ENCODE measurements at regions not wholly inside any gene's neighbourhood (a gene's known extent, or its start where the extent isn't known, plus 50 kb on each side); places are given as distances from the start of the nearest gene placed in this dataset.

- FAIRE-seq (no peak), DNase-seq (ENCODE audit: insufficient read length, low spot score) (no peak)
- TF ChIP-seq PAX5 (IDR thresholded peaks at IDR 0.05; ENCODE audit: insufficient read depth, low read length, severe bottlenecking) (no peak), POLR2A (IDR thresholded peaks at IDR 0.05; ENCODE audit: low read depth, low read length) (no peak), TAF1 (IDR thresholded peaks at IDR 0.05; ENCODE audit: low read depth, low read length) (no peak), POLR2AphosphoS5 (IDR thresholded peaks at IDR 0.05; ENCODE audit: low read depth, low read length) (no peak), POU2F2 (IDR thresholded peaks at IDR 0.05; ENCODE audit: low read depth, low read length) (no peak), SPI1 (IDR thresholded peaks at IDR 0.05; ENCODE audit: low read depth, low read length) (no peak)
Measured at GRCh38 chr12:78628491-78629100, 236.0 kb upstream of the SYT1 start.

DNA sequence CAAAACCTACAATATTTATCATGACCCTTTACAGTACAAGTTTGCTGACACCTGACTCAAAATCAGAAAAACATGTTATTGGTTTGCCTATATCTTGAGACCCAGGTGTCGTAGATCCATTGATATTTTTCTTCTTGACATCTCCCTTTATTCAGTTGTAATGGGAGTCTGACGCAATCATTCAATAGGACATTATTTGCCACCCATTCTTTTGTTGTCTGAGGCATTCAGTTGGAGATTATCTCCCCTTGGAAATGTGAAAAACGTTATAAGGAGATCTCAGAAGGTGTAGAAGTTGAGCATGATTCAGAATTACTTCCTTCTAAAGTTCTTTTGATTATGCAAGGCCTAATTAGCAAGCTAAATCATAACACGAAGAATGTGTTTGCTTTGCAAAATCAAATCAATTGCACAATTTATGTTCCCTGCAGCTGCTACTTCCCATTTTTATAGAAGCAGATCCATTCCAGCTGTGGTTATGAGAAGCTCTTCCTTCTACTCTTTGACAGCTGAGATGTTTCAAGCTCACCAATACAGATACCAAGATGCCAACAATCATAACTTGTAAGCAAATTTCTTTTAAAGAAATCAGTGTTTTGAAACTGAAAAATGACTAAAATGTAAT lies 228.2 kb upstream of the SYT1 start:
- FAIRE-seq (no peak), DNase-seq (ENCODE audit: insufficient read length, low spot score) (no peak)
- no peak for TF ChIP-seq TAF1 (IDR thresholded peaks at IDR 0.05; ENCODE audit: low read depth, low read length)
- no peak for TF ChIP-seq POLR2AphosphoS5 (IDR thresholded peaks at IDR 0.05; ENCODE audit: low read depth, low read length)
- TF ChIP-seq SPI1 (IDR thresholded peaks at IDR 0.05; ENCODE audit: low read depth, low read length): no peak
- TF ChIP-seq PAX5 (IDR thresholded peaks at IDR 0.05; ENCODE audit: insufficient read depth, low read length, severe bottlenecking): no peak
- no peak for TF ChIP-seq POU2F2 (IDR thresholded peaks at IDR 0.05; ENCODE audit: low read depth, low read length)
- no peak for TF ChIP-seq POLR2A (IDR thresholded peaks at IDR 0.05; ENCODE audit: low read depth, low read length)

- TF ChIP-seq POLR2A (IDR thresholded peaks at IDR 0.05; ENCODE audit: low read depth, low read length): no peak
- no peak for TF ChIP-seq TAF1 (IDR thresholded peaks at IDR 0.05; ENCODE audit: low read depth, low read length)
- no peak for TF ChIP-seq POU2F2 (IDR thresholded peaks at IDR 0.05; ENCODE audit: low read depth, low read length)
- no peak for TF ChIP-seq SPI1 (IDR thresholded peaks at IDR 0.05; ENCODE audit: low read depth, low read length)
- TF ChIP-seq POLR2AphosphoS5 (IDR thresholded peaks at IDR 0.05; ENCODE audit: low read depth, low read length): no peak
- TF ChIP-seq PAX5 (IDR thresholded peaks at IDR 0.05; ENCODE audit: insufficient read depth, low read length, severe bottlenecking): no peak
- FAIRE-seq (no peak), DNase-seq (ENCODE audit: insufficient read length, low spot score) (no peak)
Measured at GRCh38 chr12:78641837-78642423, 222.6 kb upstream of the SYT1 start.

DNA sequence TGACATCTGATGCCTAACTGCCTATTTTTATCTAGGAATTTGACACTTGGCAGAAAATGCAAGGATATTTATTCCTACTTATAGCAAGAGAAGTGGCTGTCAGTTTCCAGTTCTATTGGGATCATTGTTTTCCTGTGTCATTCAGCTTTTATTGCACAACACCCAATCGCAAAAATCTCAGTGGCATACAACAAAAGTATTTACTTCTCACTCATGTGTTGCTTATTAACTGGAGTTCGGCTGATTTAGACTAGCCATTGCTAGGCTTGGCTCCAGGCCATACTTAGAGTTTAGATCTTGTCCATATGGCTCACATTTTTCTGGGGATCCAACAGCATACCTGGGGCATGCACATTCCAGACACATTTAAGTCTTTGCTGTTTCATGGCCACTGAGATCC lies 218.6 kb upstream of the SYT1 start:
- DNase-seq (ENCODE audit: insufficient read length, low spot score) (no peak), FAIRE-seq (no peak)
- TF ChIP-seq POLR2AphosphoS5 (IDR thresholded peaks at IDR 0.05; ENCODE audit: low read depth, low read length) (no peak), POLR2A (IDR thresholded peaks at IDR 0.05; ENCODE audit: low read depth, low read length) (no peak), POU2F2 (IDR thresholded peaks at IDR 0.05; ENCODE audit: low read depth, low read length) (no peak), SPI1 (IDR thresholded peaks at IDR 0.05; ENCODE audit: low read depth, low read length) (no peak), PAX5 (IDR thresholded peaks at IDR 0.05; ENCODE audit: insufficient read depth, low read length, severe bottlenecking) (no peak), TAF1 (IDR thresholded peaks at IDR 0.05; ENCODE audit: low read depth, low read length) (no peak)

- DNase-seq (ENCODE audit: insufficient read length, low spot score): no peak
- TF ChIP-seq POLR2AphosphoS5 (IDR thresholded peaks at IDR 0.05; ENCODE audit: low read depth, low read length) (no peak), POU2F2 (IDR thresholded peaks at IDR 0.05; ENCODE audit: low read depth, low read length) (no peak), SPI1 (IDR thresholded peaks at IDR 0.05; ENCODE audit: low read depth, low read length) (no peak), PAX5 (IDR thresholded peaks at IDR 0.05; ENCODE audit: insufficient read depth, low read length, severe bottlenecking) (no peak), TAF1 (IDR thresholded peaks at IDR 0.05; ENCODE audit: low read depth, low read length) (no peak), POLR2A (IDR thresholded peaks at IDR 0.05; ENCODE audit: low read depth, low read length) (no peak)
- no peak for FAIRE-seq
Measured at GRCh38 chr12:78651755-78652154, 212.8 kb upstream of the SYT1 start.

GRCh38 chr12:78666584-78666983 lies 198.0 kb upstream of the SYT1 start:
- TF ChIP-seq POLR2A (IDR thresholded peaks at IDR 0.05; ENCODE audit: low read depth, low read length) (no peak), POU2F2 (IDR thresholded peaks at IDR 0.05; ENCODE audit: low read depth, low read length) (no peak), SPI1 (IDR thresholded peaks at IDR 0.05; ENCODE audit: low read depth, low read length) (no peak), POLR2AphosphoS5 (IDR thresholded peaks at IDR 0.05; ENCODE audit: low read depth, low read length) (no peak), PAX5 (IDR thresholded peaks at IDR 0.05; ENCODE audit: insufficient read depth, low read length, severe bottlenecking) (no peak), TAF1 (IDR thresholded peaks at IDR 0.05; ENCODE audit: low read depth, low read length) (no peak)
- DNase-seq (ENCODE audit: insufficient read length, low spot score) (no peak), FAIRE-seq (no peak)

- DNase-seq (ENCODE audit: insufficient read length, low spot score) (no peak), FAIRE-seq (no peak)
- TF ChIP-seq SPI1 (IDR thresholded peaks at IDR 0.05; ENCODE audit: low read depth, low read length): no peak
- no peak for TF ChIP-seq POLR2A (IDR thresholded peaks at IDR 0.05; ENCODE audit: low read depth, low read length)
- no peak for TF ChIP-seq POLR2AphosphoS5 (IDR thresholded peaks at IDR 0.05; ENCODE audit: low read depth, low read length)
- no peak for TF ChIP-seq TAF1 (IDR thresholded peaks at IDR 0.05; ENCODE audit: low read depth, low read length)
- TF ChIP-seq POU2F2 (IDR thresholded peaks at IDR 0.05; ENCODE audit: low read depth, low read length): no peak
- no peak for TF ChIP-seq PAX5 (IDR thresholded peaks at IDR 0.05; ENCODE audit: insufficient read depth, low read length, severe bottlenecking)
Measured at GRCh38 chr12:78671295-78671694, 193.3 kb upstream of the SYT1 start.

- TF ChIP-seq POLR2AphosphoS5 (IDR thresholded peaks at IDR 0.05; ENCODE audit: low read depth, low read length) (no peak), POU2F2 (IDR thresholded peaks at IDR 0.05; ENCODE audit: low read depth, low read length) (no peak), POLR2A (IDR thresholded peaks at IDR 0.05; ENCODE audit: low read depth, low read length) (no peak), PAX5 (IDR thresholded peaks at IDR 0.05; ENCODE audit: insufficient read depth, low read length, severe bottlenecking) (no peak), TAF1 (IDR thresholded peaks at IDR 0.05; ENCODE audit: low read depth, low read length) (no peak), SPI1 (IDR thresholded peaks at IDR 0.05; ENCODE audit: low read depth, low read length) (no peak)
- no peak for DNase-seq (ENCODE audit: insufficient read length, low spot score)
- no peak for FAIRE-seq
Measured at GRCh38 chr12:78672033-78672432, 192.5 kb upstream of the SYT1 start.

- TF ChIP-seq PAX5 (IDR thresholded peaks at IDR 0.05; ENCODE audit: insufficient read depth, low read length, severe bottlenecking): no peak
- FAIRE-seq (no peak), DNase-seq (ENCODE audit: insufficient read length, low spot score) (no peak)
Measured at GRCh38 chr12:78674311-78675090, 190.1 kb upstream of the SYT1 start.

Measured in GM12891 (cell line).